ENCODE measurements at regions not wholly inside any gene's neighbourhood (a gene's known extent, or its start where the extent isn't known, plus 50 kb on each side); places are given as distances from the start of the nearest gene placed in this dataset.

- H3K27me3 ChIP-seq (ENCODE audit: control insufficient read depth in 2 of 2, insufficient read depth in 2 of 2, low read length in 2 of 2), result no peaks in the 10 kb centered on the region
- H3K9me3 Mint-ChIP-seq, result no peaks in the 10 kb centered on the region
- peaks cover 4% of the 10 kb centered on the region for H3K79me2 ChIP-seq (ENCODE audit: insufficient read depth, low read length)
- peak overlapping the region in 5 of 7 donors; percentile 55 to 81 (median 75) for H3K27ac Mint-ChIP-seq
- H3K4me2 ChIP-seq (replicated peaks; ENCODE audit: extremely low read depth, low read length, poor library complexity, severe bottlenecking), result no peak overlapping the region
- peak overlapping the region in 1 of 2 donors; percentile 59 for H3K27ac ChIP-seq (ENCODE audit: low read depth in 1 of 2, low read length in 2 of 2)
- H4K20me1 ChIP-seq (ENCODE audit: insufficient read depth, low read length), result no peaks in the 10 kb centered on the region
- no peak overlapping the region for H3K4me3 ChIP-seq (replicated peaks in 1 of 3; ENCODE audit: low read depth in 2 of 3, low read length in 3 of 3)
- H3K4me3 Mint-ChIP-seq, result no peak overlapping the region
- H3K4me1 ChIP-seq (ENCODE audit: control insufficient read depth in 1 of 2, insufficient read depth in 2 of 2, low read length in 2 of 2), result peaks cover 63 to 70% of the 10 kb centered on the region in 2 donors
- DNase-seq, result no peak
- no peak for TF ChIP-seq CTCF (IDR thresholded peaks at IDR 0.05)
- intact Hi-C loops (cut with micrococcal nuclease), result loop anchor here in 1 of 2 donors (5.0 kb wide), 1 partner anchor 95 kb away; the partner anchor contains the start of gene CHD1
- H3K4me1 Mint-ChIP-seq, result peaks cover 58% of the 10 kb centered on the region
- no peaks in the 10 kb centered on the region for H3K9me3 ChIP-seq (replicated peaks in 1 of 2; ENCODE audit: control insufficient read depth in 1 of 2, insufficient read depth in 1 of 2, low read length in 2 of 2)
- no peaks in the 10 kb centered on the region for H3K36me3 Mint-ChIP-seq
- H3K36me3 ChIP-seq (replicated peaks in 1 of 2; ENCODE audit: control insufficient read depth in 1 of 2, insufficient read depth in 2 of 2, low read length in 2 of 2), result no peaks in the 10 kb centered on the region
- H2AFZ ChIP-seq (ENCODE audit: insufficient read depth, low read depth, low read length, poor library complexity, severe bottlenecking), result peak overlapping the region; percentile 59
- H3K27me3 Mint-ChIP-seq (ENCODE audit: low read depth in 3 of 3), result no peaks in the 10 kb centered on the region
- H3K9ac ChIP-seq (ENCODE audit: insufficient read depth, low read length, poor library complexity, severe bottlenecking), result no peak overlapping the region
Observed at GRCh38 chr5:99022250-99022649, 93.4 kb upstream of the CHD1 start.

- Mint-ChIP-seq H3K27ac (no peak overlapping the region), H3K4me3 (no peak overlapping the region)
- H4K20me1 ChIP-seq (ENCODE audit: insufficient read depth, low read length), result no peaks in the 10 kb centered on the region
Observed at GRCh38 chr5:99020698-99021048, 91.9 kb upstream of the CHD1 start.

More at GRCh38 chr5:99020698-99021048, 91.9 kb upstream of the CHD1 start:
- no peak for DNase-seq
- intact Hi-C loops (cut with micrococcal nuclease), result loop anchor here in 1 of 2 donors (5.0 kb wide), 1 partner anchor 93 kb away; the partner anchor contains the start of gene CHD1
- Histone ChIP-seq H3K79me2 (ENCODE audit: insufficient read depth, low read length) (peaks cover 4% of the 10 kb centered on the region), H3K4me1 (ENCODE audit: control insufficient read depth in 1 of 2, insufficient read depth in 2 of 2, low read length in 2 of 2) (peaks cover 50 to 55% of the 10 kb centered on the region in 2 donors), H3K27ac (ENCODE audit: low read depth in 1 of 2, low read length in 2 of 2) (no peak overlapping the region), H3K27me3 (ENCODE audit: control insufficient read depth in 2 of 2, insufficient read depth in 2 of 2, low read length in 2 of 2) (no peaks in the 10 kb centered on the region), H2AFZ (ENCODE audit: insufficient read depth, low read depth, low read length, poor library complexity, severe bottlenecking) (no peak overlapping the region), H3K4me3 (replicated peaks in 1 of 3; ENCODE audit: low read depth in 2 of 3, low read length in 3 of 3) (no peak overlapping the region), H3K9ac (ENCODE audit: insufficient read depth, low read length, poor library complexity, severe bottlenecking) (no peak overlapping the region), H3K4me2 (replicated peaks; ENCODE audit: extremely low read depth, low read length, poor library complexity, severe bottlenecking) (no peak overlapping the region), H3K36me3 (replicated peaks in 1 of 2; ENCODE audit: control insufficient read depth in 1 of 2, insufficient read depth in 2 of 2, low read length in 2 of 2) (no peaks in the 10 kb centered on the region), H3K9me3 (replicated peaks in 1 of 2; ENCODE audit: control insufficient read depth in 1 of 2, insufficient read depth in 1 of 2, low read length in 2 of 2) (no peaks in the 10 kb centered on the region)
- Mint-ChIP-seq H3K27me3 (ENCODE audit: low read depth in 3 of 3) (no peaks in the 10 kb centered on the region), H3K4me1 (peaks cover 46% of the 10 kb centered on the region), H3K36me3 (no peaks in the 10 kb centered on the region), H3K9me3 (peaks cover 0 to 6% (median 0%) of the 10 kb centered on the region in 7 donors)
- no peak for TF ChIP-seq CTCF (IDR thresholded peaks at IDR 0.05)
